A549 (cell line): ENCODE measurements at regions not wholly inside any gene's neighbourhood (a gene's known extent, or its start where the extent isn't known, plus 50 kb on each side); places are given as distances from the start of the nearest gene placed in this dataset.

ENCODE experiments used
- ATAC-seq, 2 experiments: fragments of 200-7000 bp in 1 of 2; fragments of >200 bp in 1 of 2; cut with Nextera tagmentation in 1 of 2; cut with Tn5 transposase in 1 of 2; 3 replicates each; pipeline versions ENCODE4 v1.8.0 to v1.9.1; 2018 to 2020; ENCODE audit warnings: mild to moderate bottlenecking in 1 of 2, moderate library complexity in 1 of 2
- CTCF ChIA-PET: fragments of 300-600 bp; sonication (Branson Sonifier 250); formaldehyde crosslinking; extraction: SDS; loops from one replicate; lab custom pipeline; 2021; ENCODE audit warnings: antibody characterized with exemption, inconsistent platforms; lab: Yijun Ruan, JAX
- POLR2A ChIA-PET: fragments of 350-600 bp; formaldehyde crosslinking; extraction: SDS; loops from one replicate; lab custom pipeline; 2021; ENCODE audit warnings: antibody characterized with exemption, inconsistent platforms; lab: Yijun Ruan, JAX
- DNase-seq, 2 experiments: peaks; one replicate each; pipeline versions ENCODE4 v3.0.0 to v3.0.0-alpha.2; 2011 to 2016; ENCODE audit warnings: low read depth in 1 of 2, low spot score in 1 of 2
- FAIRE-seq: peaks from 2 replicates; lab custom pipeline; 2011; peaks lifted over from hg19 to GRCh38; lab: Jason Lieb, UNC
- H3K27ac ChIP-seq, 2 experiments: fragments of >200 bp; sonication (Bioruptor Twin); formaldehyde crosslinking; 3 replicates each; pipeline ENCODE4 v1.5.1; 2016 to 2017
- H3K4me1 ChIP-seq: fragments of >200 bp; sonication (Bioruptor Twin); formaldehyde crosslinking; 3 replicates; pipeline ENCODE4 v1.6.1; 2016
- H3K4me2 ChIP-seq: fragments of >200 bp; sonication (Bioruptor Twin); formaldehyde crosslinking; 3 replicates; pipeline ENCODE4 v1.6.1; 2016
- H3K4me3 ChIP-seq: fragments of >200 bp; sonication (Bioruptor Twin); formaldehyde crosslinking; 3 replicates; pipeline ENCODE4 v1.5.1; 2016
- H3K9me3 ChIP-seq: fragments of >200 bp; sonication (Bioruptor Twin); formaldehyde crosslinking; 3 replicates; pipeline ENCODE4 v1.6.1; 2016
- BCL3 ChIP-seq: fragments of >200 bp; sonication (Bioruptor Twin); formaldehyde crosslinking; IDR thresholded peaks from 3 replicates; pipeline ENCODE4 v1.6.1; 2016
- CBX2 ChIP-seq: fragments of 200-600 bp; sonication (generic); IDR thresholded peaks from 2 replicates; pipeline ENCODE4 v1.6.1; 2016; ENCODE audit warnings: low read depth, mild to moderate bottlenecking, borderline replicate concordance
- CBX8 ChIP-seq: fragments of 200-600 bp; sonication (generic); IDR thresholded peaks from 2 replicates; pipeline ENCODE4 v1.6.1; 2016
- CEBPB ChIP-seq, 2 experiments: fragments of >200 bp in 1 of 2; sonication (Bioruptor Twin) in 1 of 2; formaldehyde crosslinking in 1 of 2; IDR thresholded peaks; 2 replicates each; pipeline ENCODE4 v1.6.1; 2012 to 2016
- EHF ChIP-seq: fragments of 250-450 bp; sonication (Bioruptor Pico); IDR thresholded peaks from 2 replicates; pipeline ENCODE4 v1.5.0; 2020; ENCODE audit warnings: mild to moderate bottlenecking
- EHMT2 ChIP-seq: fragments of 200-600 bp; sonication (generic); IDR thresholded peaks from 2 replicates; pipeline ENCODE4 v1.6.1; 2016; ENCODE audit warnings: antibody characterized with exemption, low read depth, mild to moderate bottlenecking, moderate library complexity
- FOSB ChIP-seq: fragments of 250-450 bp; sonication (Bioruptor Pico); IDR thresholded peaks from 2 replicates; pipeline ENCODE4 v1.5.0; 2020; ENCODE audit warnings: mild to moderate bottlenecking, moderate library complexity
- GATA3 ChIP-seq: IDR thresholded peaks from 2 replicates; pipeline ENCODE4 v1.6.1; 2012; ENCODE audit warnings: borderline replicate concordance
- HDAC2 ChIP-seq: fragments of 200-600 bp; sonication (generic); IDR thresholded peaks from 2 replicates; pipeline ENCODE4 v1.6.1; 2016
- HOXB13 ChIP-seq: fragments of 250-450 bp; sonication (Bioruptor Pico); IDR thresholded peaks from 2 replicates; pipeline ENCODE4 v1.5.0; 2020; ENCODE audit warnings: low read depth, mild to moderate bottlenecking, moderate library complexity
- JUN ChIP-seq, 2 experiments: fragments of >200 bp; sonication (Bioruptor Twin); formaldehyde crosslinking; IDR thresholded peaks; 2 replicates in 1 of 2; 3 replicates in 1 of 2; pipeline ENCODE4 v1.6.1; 2016 to 2017
- JUNB ChIP-seq: fragments of >200 bp; sonication (Bioruptor Twin); formaldehyde crosslinking; IDR thresholded peaks from 2 replicates; pipeline ENCODE4 v1.6.1; 2016
- MAFK ChIP-seq: fragments of 450-650 bp; IDR thresholded peaks from 2 replicates; pipeline ENCODE4 v1.6.1; 2014; ENCODE audit not compliant: partially characterized antibody
- NPAS2 ChIP-seq: fragments of 250-450 bp; sonication (Bioruptor Pico); IDR thresholded peaks from 2 replicates; pipeline ENCODE4 v1.8.0; 2022; ENCODE audit warnings: mild to moderate bottlenecking, moderate library complexity, borderline replicate concordance
- PHF8 ChIP-seq: fragments of 200-600 bp; sonication (generic); IDR thresholded peaks from 2 replicates; pipeline ENCODE4 v1.6.1; 2016; ENCODE audit warnings: low read depth, mild to moderate bottlenecking, antibody characterized with exemption, moderate library complexity, borderline replicate concordance
- RCOR1 ChIP-seq: fragments of 150-350 bp; IDR thresholded peaks from 2 replicates; pipeline ENCODE4 v1.6.1; 2014; ENCODE audit warnings: antibody characterized with exemption, low read length, low read depth
- RFX5 ChIP-seq: fragments of 450-650 bp; IDR thresholded peaks from 2 replicates; pipeline ENCODE4 v1.7.1; 2014; ENCODE audit warnings: antibody characterized with exemption, mild to moderate bottlenecking, moderate library complexity
- TFCP2L1 ChIP-seq: fragments of 250-450 bp; sonication (Bioruptor Pico); IDR thresholded peaks from 2 replicates; pipeline ENCODE4 v1.5.0; 2021; ENCODE audit warnings: mild to moderate bottlenecking
- TP53 ChIP-seq: fragments of 250-450 bp; sonication (Bioruptor Pico); IDR thresholded peaks from 2 replicates; pipeline ENCODE4 v1.5.0; 2021; ENCODE audit warnings: mild to moderate bottlenecking, moderate library complexity
- USF2 ChIP-seq: fragments of 450-650 bp; IDR thresholded peaks from 2 replicates; pipeline ENCODE4 v1.6.1; 2014; ENCODE audit warnings: antibody characterized with exemption
- ZFP36 ChIP-seq: fragments of 450-650 bp; IDR thresholded peaks from 2 replicates; pipeline ENCODE4 v1.6.1; 2014; ENCODE audit warnings: borderline replicate concordance; ENCODE audit not compliant: partially characterized antibody
- ZSCAN20 ChIP-seq: fragments of 250-450 bp; sonication (Bioruptor Pico); IDR thresholded peaks from 2 replicates; pipeline ENCODE4 v1.8.0; 2022; ENCODE audit warnings: mild to moderate bottlenecking, moderate library complexity
- WGBS: methylation state at CpG from one replicate; pipeline ENCODE4 v1.1.6; 2017; ENCODE audit errors: missing lambda C conversion rate; 5-methylcytosine and 5-hydroxymethylcytosine counted together
- TF ChIP-seq, protein P1 (sequence below): fragments of 200-600 bp; sonication (generic); IDR thresholded peaks from 2 replicates; pipeline ENCODE4 v1.6.1; 2016; ENCODE audit warnings: antibody characterized with exemption, mild to moderate bottlenecking, moderate library complexity

DNA sequence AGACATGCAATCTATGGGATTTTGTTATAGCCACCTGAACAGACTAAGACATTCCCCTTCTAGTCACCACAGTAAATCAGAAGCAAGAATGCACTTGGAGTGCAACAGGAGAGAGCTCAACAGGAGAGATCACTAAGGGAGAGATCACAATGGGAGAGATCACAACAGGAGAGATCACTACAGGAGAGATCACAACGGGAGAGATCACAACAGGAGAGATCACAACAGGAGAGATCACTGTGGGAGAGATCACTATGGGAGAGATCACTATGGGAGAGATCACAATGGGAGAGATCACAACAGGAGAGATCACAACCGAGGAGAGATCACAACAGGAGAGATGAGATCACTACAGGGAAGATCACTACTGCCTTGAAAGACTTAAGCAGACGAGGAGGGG, 238.5 kb upstream of the PITRM1 start:
- DNase-seq (no peak), FAIRE-seq (peak; percentile 91), ATAC-seq (no peak)
- ChIA-PET POLR2A (no interaction called here), CTCF (no interaction called here)
- Histone ChIP-seq H3K9me3 (0 out of 3 replicates have a peak, but pooled peaks cover 5% of the 10 kb centered on the region), H3K4me3 (no peak overlapping the region), H3K4me1 (no peaks in the 10 kb centered on the region), H3K27ac (no peak overlapping the region), H3K4me2 (no peak overlapping the region)
- 27% methylated on average over 3 of the region's 3 CpGs for WGBS
- TF ChIP-seq HOXB13 (CRISPR knock-in tag) (no peak), CBX2 (no peak), FOSB (CRISPR knock-in tag) (no peak), RFX5 (no peak), EHF (CRISPR knock-in tag) (no peak)

- H3K4me2 ChIP-seq = no peak overlapping the region
- 0 out of 3 replicates have a peak, but pooled peaks cover 5% of the 10 kb centered on the region for H3K9me3 ChIP-seq
- no peaks in the 10 kb centered on the region for H3K4me1 ChIP-seq
- 79% methylated on average over 3 of the region's 4 CpGs for WGBS
- POLR2A ChIA-PET = no interaction called here
- ATAC-seq = 0 out of 6 replicates have a peak, but pooled peaks of 1 of the 2 experiments have one; percentile 27
- H3K27ac ChIP-seq = no peak overlapping the region
- TF ChIP-seq EHMT2 (no peak), MAFK (no peak)
- TF ChIP-seq, all 56 proteins: peak for 0
- no peak overlapping the region for H3K4me3 ChIP-seq
- CTCF ChIA-PET = no interaction called here
- no peak for FAIRE-seq
- DNase-seq = no peak
Measured at GRCh38 chr10:3409928-3410327, 237.3 kb upstream of the PITRM1 start.

DNA sequence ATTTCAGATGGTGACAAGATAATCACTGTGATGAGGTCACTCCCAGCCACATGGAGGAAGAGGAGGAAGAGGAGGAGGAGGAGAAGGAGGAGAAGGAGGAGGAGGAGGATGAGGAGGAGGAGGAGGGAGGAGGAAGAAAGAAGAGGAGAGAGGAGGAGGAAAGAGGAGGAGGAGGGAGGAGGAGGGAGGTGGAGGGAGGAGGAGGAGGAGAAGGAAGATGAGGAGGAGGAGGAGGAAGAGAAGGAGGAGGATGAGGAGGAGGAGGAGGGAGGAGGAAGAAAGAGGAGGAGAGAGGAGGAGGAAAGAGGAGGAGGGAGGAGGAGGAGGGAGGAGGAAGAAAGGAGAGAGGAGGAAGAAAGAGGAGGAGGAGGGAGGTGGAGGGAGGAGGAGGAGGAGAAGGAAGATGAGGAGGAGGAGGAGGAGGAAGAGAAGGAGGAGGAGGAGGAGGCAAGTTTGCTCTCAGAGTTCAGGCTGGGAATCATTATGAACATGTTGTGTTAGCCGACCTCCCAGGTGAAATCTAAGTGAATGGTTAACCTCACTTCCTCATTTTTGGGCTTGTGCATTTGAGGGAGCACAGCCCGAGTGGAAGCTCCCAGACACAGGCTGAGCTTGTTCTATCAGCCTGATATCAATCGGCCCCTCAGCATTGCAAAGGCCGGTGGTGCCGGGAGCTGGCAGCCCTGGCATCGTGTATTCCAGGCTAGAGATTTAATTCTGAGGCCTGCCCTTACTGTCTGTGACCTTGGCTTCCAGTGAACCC, 236.2 kb upstream of the PITRM1 start:
- DNase-seq (no peak), FAIRE-seq (no peak), ATAC-seq (no peak)
- TF ChIP-seq RCOR1 (no peak), BCL3 (no peak), EHMT2 (no peak), TFCP2L1 (CRISPR knock-in tag) (no peak)
- 70% methylated on average over 6 of the region's 6 CpGs for WGBS
- H3K4me1 ChIP-seq = no peaks in the 10 kb centered on the region
- 0 out of 3 replicates have a peak, but pooled peaks cover 5% of the 10 kb centered on the region for H3K9me3 ChIP-seq
- CTCF ChIA-PET = no interaction called here
- H3K4me2 ChIP-seq = no peak overlapping the region
- POLR2A ChIA-PET = no interaction called here
- H3K4me3 ChIP-seq = no peak overlapping the region
- H3K27ac ChIP-seq = no peak overlapping the region

DNA sequence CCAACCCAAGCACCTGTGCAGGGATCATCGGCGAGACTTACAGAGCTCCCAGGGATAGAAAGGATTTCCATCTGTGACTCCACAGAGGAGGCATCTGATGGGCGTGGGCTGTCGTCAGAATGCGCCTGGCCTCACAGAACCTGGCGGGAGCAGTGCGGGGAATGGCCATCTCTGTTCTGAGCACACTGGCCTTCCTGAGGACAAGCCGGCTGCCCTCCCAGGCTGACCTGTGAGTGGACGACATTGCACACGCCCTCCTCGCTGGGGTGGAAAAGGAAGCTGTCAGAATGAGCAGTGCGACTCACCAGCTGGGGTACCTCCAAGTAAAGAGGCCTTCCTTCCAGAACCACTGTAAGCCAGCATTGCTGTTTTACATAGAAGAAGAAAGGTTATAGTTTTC, 234.6 kb upstream of the PITRM1 start:
- ATAC-seq = no peak
- Histone ChIP-seq H3K9me3 (0 out of 3 replicates have a peak, but pooled peaks cover 5% of the 10 kb centered on the region), H3K4me2 (no peak overlapping the region), H3K4me1 (no peaks in the 10 kb centered on the region)
- FAIRE-seq = no peak
- WGBS = 96% methylated on average over 5 of the region's 12 CpGs
- CTCF ChIA-PET = interaction anchor here (1.2 kb wide), 1 partner anchor 21 kb away, joined by 3 read pairs; no protein-coding TSS in a partner anchor
- POLR2A ChIA-PET = no interaction called here
- TF ChIP-seq, protein P1, sequence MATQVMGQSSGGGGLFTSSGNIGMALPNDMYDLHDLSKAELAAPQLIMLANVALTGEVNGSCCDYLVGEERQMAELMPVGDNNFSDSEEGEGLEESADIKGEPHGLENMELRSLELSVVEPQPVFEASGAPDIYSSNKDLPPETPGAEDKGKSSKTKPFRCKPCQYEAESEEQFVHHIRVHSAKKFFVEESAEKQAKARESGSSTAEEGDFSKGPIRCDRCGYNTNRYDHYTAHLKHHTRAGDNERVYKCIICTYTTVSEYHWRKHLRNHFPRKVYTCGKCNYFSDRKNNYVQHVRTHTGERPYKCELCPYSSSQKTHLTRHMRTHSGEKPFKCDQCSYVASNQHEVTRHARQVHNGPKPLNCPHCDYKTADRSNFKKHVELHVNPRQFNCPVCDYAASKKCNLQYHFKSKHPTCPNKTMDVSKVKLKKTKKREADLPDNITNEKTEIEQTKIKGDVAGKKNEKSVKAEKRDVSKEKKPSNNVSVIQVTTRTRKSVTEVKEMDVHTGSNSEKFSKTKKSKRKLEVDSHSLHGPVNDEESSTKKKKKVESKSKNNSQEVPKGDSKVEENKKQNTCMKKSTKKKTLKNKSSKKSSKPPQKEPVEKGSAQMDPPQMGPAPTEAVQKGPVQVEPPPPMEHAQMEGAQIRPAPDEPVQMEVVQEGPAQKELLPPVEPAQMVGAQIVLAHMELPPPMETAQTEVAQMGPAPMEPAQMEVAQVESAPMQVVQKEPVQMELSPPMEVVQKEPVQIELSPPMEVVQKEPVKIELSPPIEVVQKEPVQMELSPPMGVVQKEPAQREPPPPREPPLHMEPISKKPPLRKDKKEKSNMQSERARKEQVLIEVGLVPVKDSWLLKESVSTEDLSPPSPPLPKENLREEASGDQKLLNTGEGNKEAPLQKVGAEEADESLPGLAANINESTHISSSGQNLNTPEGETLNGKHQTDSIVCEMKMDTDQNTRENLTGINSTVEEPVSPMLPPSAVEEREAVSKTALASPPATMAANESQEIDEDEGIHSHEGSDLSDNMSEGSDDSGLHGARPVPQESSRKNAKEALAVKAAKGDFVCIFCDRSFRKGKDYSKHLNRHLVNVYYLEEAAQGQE = no peak
- no peak for TF ChIP-seq TP53 (CRISPR knock-in tag)
- TF ChIP-seq PHF8 = no peak
- no peak for TF ChIP-seq CEBPB (IDR thresholded peaks at IDR 0.05)
- TF ChIP-seq ZFP36 = no peak
- no peak for TF ChIP-seq BCL3
- no peak for TF ChIP-seq GATA3
- no peak for TF ChIP-seq JUNB
- no peak for TF ChIP-seq ZSCAN20
- no peak for TF ChIP-seq NPAS2 (CRISPR knock-in tag)
- TF ChIP-seq CBX8 = no peak
- TF ChIP-seq HDAC2 = no peak
- no peak for TF ChIP-seq USF2
- no peak for TF ChIP-seq JUN (IDR thresholded peaks at IDR 0.05)
- TF ChIP-seq, all 56 proteins: peak for 0
- H3K4me3 ChIP-seq = no peak overlapping the region
- no peak for DNase-seq
- H3K27ac ChIP-seq = no peak overlapping the region
